Neural cell (in vitro differentiated cells): ENCODE measurements at regions not wholly inside any gene's neighbourhood (a gene's known extent, or its start where the extent isn't known, plus 50 kb on each side); places are given as distances from the start of the nearest gene placed in this dataset.

Experiments used
- H2AFZ ChIP-seq: fragments of 200-600, 300-800 bp; sonication (generic), shearing (Covaris generic); 2 replicates; pipeline ENCODE4 v1.6.0; 2014; ENCODE audit warnings: low read depth, mild to moderate bottlenecking, antibody characterized with exemption, low read length, moderate library complexity
- H3F3A ChIP-seq: fragments of 200-600 bp; shearing (Covaris generic); 2 replicates; pipeline ENCODE4 v1.6.1; 2016; ENCODE audit warnings: mild to moderate bottlenecking, moderate library complexity, mixed read lengths, antibody characterized with exemption, low read length; ENCODE audit not compliant: insufficient read depth, poor library complexity, severe bottlenecking
- H3K27ac ChIP-seq: fragments of 200-600, 300-800 bp; sonication (generic), shearing (Covaris generic); 2 replicates; pipeline ENCODE4 v1.5.1; 2014; ENCODE audit warnings: mild to moderate bottlenecking, low read length, moderate library complexity
- H3K27me3 ChIP-seq: fragments of 300-800, 200-600 bp; sonication (generic), shearing (Covaris generic); 2 replicates; pipeline ENCODE4 v1.6.0; 2014; ENCODE audit warnings: mild to moderate bottlenecking, low read depth, low read length, moderate library complexity; ENCODE audit not compliant: insufficient read depth
- H3K36me3 ChIP-seq: fragments of 300-800, 200-600 bp; sonication (generic), shearing (Covaris generic); 2 replicates; pipeline ENCODE4 v1.5.1; 2014; ENCODE audit warnings: mild to moderate bottlenecking, antibody characterized with exemption, low read length, moderate library complexity; ENCODE audit not compliant: insufficient read depth
- H3K4me2 ChIP-seq: fragments of 300-800, 200-600 bp; sonication (generic), shearing (Covaris generic); 2 replicates; pipeline ENCODE4 v1.6.0; 2014; ENCODE audit warnings: mild to moderate bottlenecking, low read length
- H3K4me3 ChIP-seq: fragments of 300-800, 200-600 bp; sonication (generic), shearing (Covaris generic); 2 replicates; pipeline ENCODE4 v1.5.1; 2014; ENCODE audit warnings: mild to moderate bottlenecking, low read length, moderate library complexity
- H3K79me2 ChIP-seq: fragments of 200-600 bp; shearing (Covaris generic); replicated peaks from 2 replicates; pipeline ENCODE4 v1.6.0; 2014; ENCODE audit warnings: mild to moderate bottlenecking, low read length, moderate library complexity; ENCODE audit not compliant: insufficient read depth
- H3K9ac ChIP-seq: fragments of 300-800, 200-600 bp; sonication (generic), shearing (Covaris generic); 2 replicates; pipeline ENCODE4 v1.6.1; 2016; ENCODE audit warnings: mild to moderate bottlenecking, low read length, mixed read lengths
- H3K9me2 ChIP-seq: fragments of 200-600 bp; shearing (Covaris generic); 2 replicates; pipeline ENCODE4 v1.6.1; 2016; ENCODE audit warnings: mild to moderate bottlenecking, low read length, mixed read lengths; ENCODE audit not compliant: insufficient read depth
- H3K9me3 ChIP-seq: fragments of 200-600, 300-800 bp; sonication (generic), shearing (Covaris generic); 2 replicates; pipeline ENCODE4 v1.6.1; 2016; ENCODE audit warnings: mild to moderate bottlenecking, mixed run types, low read length, moderate library complexity, mixed read lengths
- H4K20me1 ChIP-seq: fragments of 200-600 bp; shearing (Covaris generic); 2 replicates; pipeline ENCODE4 v1.6.1; 2016; ENCODE audit warnings: mild to moderate bottlenecking, mixed run types; ENCODE audit not compliant: insufficient read depth
- EP300 ChIP-seq: fragments of 450-650 bp; conservative IDR thresholded peaks from 2 replicates; pipeline ENCODE4 v1.6.1; 2014; ENCODE audit warnings: antibody characterized with exemption, mild to moderate bottlenecking, moderate library complexity; ENCODE audit not compliant: poor library complexity, severe bottlenecking
- EZH2 ChIP-seq: fragments of 200-600, 300-800 bp; shearing (Covaris generic), sonication (generic); IDR thresholded peaks from 2 replicates; pipeline ENCODE4 v1.6.1; 2014; ENCODE audit warnings: antibody characterized with exemption, low read length, borderline replicate concordance, mild to moderate bottlenecking; ENCODE audit not compliant: insufficient read depth, poor library complexity, severe bottlenecking
- MXI1 ChIP-seq: fragments of 450-650 bp; conservative IDR thresholded peaks from 2 replicates; pipeline ENCODE4 v1.6.1; 2014; ENCODE audit warnings: antibody characterized with exemption, mild to moderate bottlenecking; ENCODE audit not compliant: poor library complexity, severe bottlenecking
- POLR2AphosphoS5 ChIP-seq: IDR thresholded peaks from 2 replicates; pipeline ENCODE4 v1.6.1; 2012
- RAD21 ChIP-seq: fragments of 450-650 bp; conservative IDR thresholded peaks from 2 replicates; pipeline ENCODE4 v1.6.1; 2014; ENCODE audit warnings: antibody characterized with exemption, mild to moderate bottlenecking, moderate library complexity
- REST ChIP-seq: IDR thresholded peaks from 2 replicates; pipeline ENCODE4 v1.6.1; 2012; ENCODE audit warnings: borderline replicate concordance
- SMC3 ChIP-seq: fragments of 450-650 bp; conservative IDR thresholded peaks from 2 replicates; pipeline ENCODE4 v1.6.1; 2014; ENCODE audit warnings: antibody characterized with exemption, mild to moderate bottlenecking, moderate library complexity; ENCODE audit not compliant: poor library complexity
- TAF1 ChIP-seq: IDR thresholded peaks from 2 replicates; pipeline ENCODE4 v1.6.1; 2012; ENCODE audit warnings: low read depth
- TF ChIP-seq, protein P1 (sequence below): fragments of 450-650 bp; IDR thresholded peaks from 2 replicates; pipeline ENCODE4 v1.5.1; 2014; ENCODE audit warnings: antibody characterized with exemption, mild to moderate bottlenecking, moderate library complexity; ENCODE audit not compliant: poor library complexity, severe bottlenecking

- H3K4me3 ChIP-seq, result no peak overlapping the region
- H3K9ac ChIP-seq, result no peak overlapping the region
- H3K36me3 ChIP-seq, result no peaks in the 10 kb centered on the region
- H3K9me2 ChIP-seq, result no peaks in the 10 kb centered on the region
- no peaks in the 10 kb centered on the region for H3K9me3 ChIP-seq
- no peaks in the 10 kb centered on the region for H4K20me1 ChIP-seq
- H3K79me2 ChIP-seq, result no peaks in the 10 kb centered on the region
- TF ChIP-seq TAF1, result no peak
- no peak for TF ChIP-seq EP300
- TF ChIP-seq REST, result no peak
- TF ChIP-seq EZH2, result no peak
- TF ChIP-seq RAD21, result no peak
- TF ChIP-seq MXI1, result no peak
- TF ChIP-seq, protein P1, sequence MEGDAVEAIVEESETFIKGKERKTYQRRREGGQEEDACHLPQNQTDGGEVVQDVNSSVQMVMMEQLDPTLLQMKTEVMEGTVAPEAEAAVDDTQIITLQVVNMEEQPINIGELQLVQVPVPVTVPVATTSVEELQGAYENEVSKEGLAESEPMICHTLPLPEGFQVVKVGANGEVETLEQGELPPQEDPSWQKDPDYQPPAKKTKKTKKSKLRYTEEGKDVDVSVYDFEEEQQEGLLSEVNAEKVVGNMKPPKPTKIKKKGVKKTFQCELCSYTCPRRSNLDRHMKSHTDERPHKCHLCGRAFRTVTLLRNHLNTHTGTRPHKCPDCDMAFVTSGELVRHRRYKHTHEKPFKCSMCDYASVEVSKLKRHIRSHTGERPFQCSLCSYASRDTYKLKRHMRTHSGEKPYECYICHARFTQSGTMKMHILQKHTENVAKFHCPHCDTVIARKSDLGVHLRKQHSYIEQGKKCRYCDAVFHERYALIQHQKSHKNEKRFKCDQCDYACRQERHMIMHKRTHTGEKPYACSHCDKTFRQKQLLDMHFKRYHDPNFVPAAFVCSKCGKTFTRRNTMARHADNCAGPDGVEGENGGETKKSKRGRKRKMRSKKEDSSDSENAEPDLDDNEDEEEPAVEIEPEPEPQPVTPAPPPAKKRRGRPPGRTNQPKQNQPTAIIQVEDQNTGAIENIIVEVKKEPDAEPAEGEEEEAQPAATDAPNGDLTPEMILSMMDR, result no peak
- TF ChIP-seq SMC3, result no peak
- TF ChIP-seq POLR2AphosphoS5, result no peak
- no peak overlapping the region for H3K4me2 ChIP-seq
- H3K27me3 ChIP-seq, result no peaks in the 10 kb centered on the region
- no peak overlapping the region for H3K27ac ChIP-seq
- no peak overlapping the region for H2AFZ ChIP-seq
- H3F3A ChIP-seq, result no peaks in the 10 kb centered on the region
Measured at GRCh38 chr13:74414458-74414857, 280.3 kb upstream of the KLF12 start.

DNA sequence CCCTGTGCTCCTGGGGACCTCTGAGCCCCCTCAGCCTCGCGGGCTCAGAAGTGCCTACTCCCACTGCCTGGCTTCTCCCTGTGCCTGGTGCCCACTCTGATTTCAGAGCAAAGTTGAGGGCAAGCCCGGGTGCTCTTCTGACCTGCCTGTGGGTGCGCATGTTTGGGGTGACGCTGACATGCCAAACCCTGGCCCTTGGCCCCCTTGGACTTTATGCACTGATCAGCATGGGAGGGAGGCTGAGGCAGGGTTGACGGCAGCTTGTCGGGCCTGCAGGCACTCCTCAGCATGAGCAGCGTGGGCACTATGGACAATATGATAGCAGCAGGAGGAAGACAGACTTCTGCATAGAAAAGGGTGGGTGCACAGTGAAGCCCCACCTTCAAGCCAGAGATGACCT, 279.3 kb upstream of the KLF12 start:
- Histone ChIP-seq H3F3A (no peaks in the 10 kb centered on the region), H3K9ac (no peak overlapping the region), H3K27ac (no peak overlapping the region), H3K9me3 (no peaks in the 10 kb centered on the region), H2AFZ (no peak overlapping the region), H3K36me3 (no peaks in the 10 kb centered on the region), H3K4me2 (no peak overlapping the region), H3K4me3 (no peak overlapping the region), H4K20me1 (no peaks in the 10 kb centered on the region), H3K9me2 (no peaks in the 10 kb centered on the region), H3K79me2 (no peaks in the 10 kb centered on the region), H3K27me3 (no peaks in the 10 kb centered on the region)
- no peak for TF ChIP-seq EZH2
- no peak for TF ChIP-seq EP300
- TF ChIP-seq TAF1, result no peak
- TF ChIP-seq, protein P1, result no peak
- TF ChIP-seq SMC3, result no peak
- TF ChIP-seq POLR2AphosphoS5, result no peak
- TF ChIP-seq RAD21, result no peak
- TF ChIP-seq MXI1, result no peak
- no peak for TF ChIP-seq REST
